ENCODE measurements at regions not wholly inside any gene's neighbourhood (a gene's known extent, or its start where the extent isn't known, plus 50 kb on each side); places are given as distances from the start of the nearest gene placed in this dataset.
"Not testable (repeated sequence)": the region's sequence is repeated elsewhere in the genome, so short reads cannot be mapped to it uniquely, and the experiment has no call there.

DNA sequence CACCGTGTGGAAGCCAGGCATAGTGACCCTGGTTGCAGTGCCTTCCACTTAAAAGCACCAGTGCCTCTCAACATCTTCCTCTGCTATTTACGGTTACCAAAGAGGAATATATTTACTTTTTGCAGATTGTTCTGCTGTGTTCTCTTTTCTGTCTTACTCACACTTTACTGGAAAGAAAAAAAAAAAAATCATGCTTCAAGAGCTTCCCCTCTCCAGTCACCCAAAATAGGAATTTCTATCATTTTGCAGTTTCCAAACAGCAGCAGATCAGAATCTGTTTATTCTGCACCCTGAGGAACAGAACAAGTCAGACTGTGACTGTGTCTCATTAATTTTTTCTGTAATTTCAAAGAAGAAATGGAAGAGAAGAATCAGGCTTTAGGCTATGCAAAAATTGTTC lies 96.1 kb downstream of the KCNJ2 start:
- WGBS: 72% methylated on average over 2 of the region's 2 CpGs
- Histone ChIP-seq H3K36me3 (ENCODE audit: insufficient read depth) (no peaks in the 10 kb centered on the region), H3K27ac (ENCODE audit: low read depth) (no peak overlapping the region), H3K4me1 (ENCODE audit: insufficient read depth) (no peaks in the 10 kb centered on the region), H3K4me3 (ENCODE audit: low read depth, low read length) (no peak overlapping the region)
- DNase-seq (ENCODE audit: extremely low spot score): no peak

DNA sequence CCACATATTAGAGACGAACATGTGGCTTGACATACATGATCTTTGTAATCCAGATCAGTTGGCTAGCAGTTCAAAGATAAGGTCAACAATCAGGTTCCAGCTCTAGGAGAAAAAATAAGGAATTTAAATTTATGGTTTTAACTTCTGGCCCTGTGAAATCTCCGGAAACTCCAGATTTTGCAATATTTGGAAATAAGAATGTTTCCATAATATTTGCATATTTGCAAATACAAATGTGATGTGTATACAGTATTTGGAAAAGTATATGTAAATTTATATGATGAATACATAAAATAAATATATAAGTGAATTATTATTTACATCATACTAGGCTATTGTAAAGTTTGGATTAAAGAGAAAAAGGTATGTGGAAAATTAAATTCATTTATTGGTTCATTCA lies 97.1 kb downstream of the KCNJ2 start:
- no peak overlapping the region for H3K4me3 ChIP-seq (ENCODE audit: low read depth, low read length)
- 69% methylated on average over 2 of the region's 2 CpGs for WGBS
- no peak for DNase-seq (ENCODE audit: extremely low spot score)
- no peak overlapping the region for H3K27ac ChIP-seq (ENCODE audit: low read depth)
- H3K4me1 ChIP-seq (ENCODE audit: insufficient read depth): no peaks in the 10 kb centered on the region
- no peaks in the 10 kb centered on the region for H3K36me3 ChIP-seq (ENCODE audit: insufficient read depth)

DNA sequence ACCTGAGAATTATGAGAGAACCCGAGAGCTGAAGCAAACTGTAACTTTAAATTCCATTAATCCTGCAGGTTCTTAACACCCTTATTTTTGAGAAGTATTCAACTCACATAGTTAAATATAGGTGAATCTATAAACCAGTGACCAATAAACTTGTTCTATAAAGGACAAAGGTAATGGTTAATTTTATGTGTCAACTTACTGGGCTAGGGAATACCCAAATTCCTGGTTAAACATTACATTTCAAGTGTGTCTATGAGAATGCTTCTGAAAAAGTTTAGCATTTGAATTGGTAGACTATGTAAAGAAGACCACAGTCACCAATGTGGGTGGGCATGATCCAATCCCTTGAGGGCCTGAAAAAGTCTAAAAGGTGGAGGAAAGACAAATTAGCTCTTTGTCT lies 99.1 kb downstream of the KCNJ2 start:
- no peak overlapping the region for H3K4me3 ChIP-seq (ENCODE audit: low read depth, low read length)
- no peaks in the 10 kb centered on the region for H3K4me1 ChIP-seq (ENCODE audit: insufficient read depth)
- no peaks in the 10 kb centered on the region for H3K36me3 ChIP-seq (ENCODE audit: insufficient read depth)
- no peak for DNase-seq (ENCODE audit: extremely low spot score)
- 88% methylated on average over 1 of the region's 1 CpG for WGBS
- H3K27ac ChIP-seq (ENCODE audit: low read depth): no peak overlapping the region

DNA sequence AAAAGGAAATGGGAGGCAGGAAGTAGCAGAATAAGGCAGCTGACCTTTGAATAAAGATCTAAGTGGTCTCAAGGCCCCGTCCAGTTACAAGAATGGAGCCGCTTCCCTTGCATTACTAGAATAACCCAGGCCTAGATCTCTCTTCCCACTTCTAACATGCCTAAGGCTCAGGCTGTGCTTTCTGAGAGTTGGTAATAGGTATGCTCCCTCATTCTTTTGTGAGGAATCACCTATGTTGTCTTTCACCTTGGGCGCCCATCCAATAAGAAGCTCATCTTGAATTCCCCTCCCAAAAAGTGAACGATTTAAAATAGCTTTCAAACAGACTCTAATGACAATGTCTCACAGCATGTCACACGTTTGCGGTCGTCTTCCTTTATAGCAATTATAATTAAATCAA lies 101.2 kb downstream of the KCNJ2 start:
- no peaks in the 10 kb centered on the region for H3K36me3 ChIP-seq (ENCODE audit: insufficient read depth)
- DNase-seq (ENCODE audit: extremely low spot score): no peak
- no peaks in the 10 kb centered on the region for H3K4me1 ChIP-seq (ENCODE audit: insufficient read depth)
- H3K4me3 ChIP-seq (ENCODE audit: low read depth, low read length): no peak overlapping the region
- WGBS: 84% methylated on average over 7 of the region's 7 CpGs
- H3K27ac ChIP-seq (ENCODE audit: low read depth): no peak overlapping the region

DNA sequence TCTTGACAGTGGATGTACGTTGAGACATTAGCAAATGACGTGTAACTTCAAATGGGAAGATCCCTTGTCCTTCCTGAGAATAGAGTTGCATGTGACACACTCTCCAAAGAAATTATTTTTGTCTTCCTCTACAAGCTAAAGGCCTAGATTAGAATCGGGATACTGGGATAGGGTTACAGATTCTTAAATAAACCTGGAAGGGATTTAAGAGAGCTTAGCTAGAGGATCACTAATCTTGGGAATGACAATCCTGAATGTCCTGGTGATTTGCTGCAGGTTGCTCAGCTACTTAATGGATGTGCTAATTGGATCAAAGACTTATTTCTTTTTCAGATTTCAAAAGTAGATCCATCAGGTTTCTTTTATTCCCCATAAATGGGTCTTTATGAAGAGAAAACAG lies 101.9 kb downstream of the KCNJ2 start:
- H3K4me3 ChIP-seq (ENCODE audit: low read depth, low read length): no peak overlapping the region
- no peak for DNase-seq (ENCODE audit: extremely low spot score)
- 57% methylated on average over 3 of the region's 3 CpGs for WGBS
- no peak overlapping the region for H3K27ac ChIP-seq (ENCODE audit: low read depth)
- H3K4me1 ChIP-seq (ENCODE audit: insufficient read depth): no peaks in the 10 kb centered on the region
- H3K36me3 ChIP-seq (ENCODE audit: insufficient read depth): no peaks in the 10 kb centered on the region

DNA sequence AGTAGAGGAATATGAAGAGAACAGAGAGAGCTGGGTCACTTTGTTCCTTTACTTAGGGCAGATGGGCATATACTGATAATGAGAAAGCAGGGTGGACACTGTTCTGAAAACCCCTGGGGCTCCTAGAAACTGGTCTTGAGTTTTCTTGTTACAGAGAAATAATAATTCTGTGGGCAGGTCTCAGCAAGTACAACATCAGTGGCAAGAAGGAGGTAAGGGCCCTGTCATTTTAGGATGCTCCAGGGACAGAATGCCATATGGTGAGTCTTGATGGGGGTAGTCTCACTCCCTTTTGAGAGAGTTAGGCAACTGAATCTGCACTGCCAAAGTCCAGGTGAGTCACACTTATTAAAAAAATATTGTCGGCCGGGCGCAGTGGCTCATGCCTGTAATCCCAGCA lies 102.3 kb downstream of the KCNJ2 start:
- DNase-seq (ENCODE audit: extremely low spot score): no peak
- H3K4me3 ChIP-seq (ENCODE audit: low read depth, low read length): no peak overlapping the region
- no peaks in the 10 kb centered on the region for H3K36me3 ChIP-seq (ENCODE audit: insufficient read depth)
- 94% methylated on average over 3 of the region's 3 CpGs for whole genome bisulfite sequencing
- no peak overlapping the region for H3K27ac ChIP-seq (ENCODE audit: low read depth)
- no peaks in the 10 kb centered on the region for H3K4me1 ChIP-seq (ENCODE audit: insufficient read depth)

DNA sequence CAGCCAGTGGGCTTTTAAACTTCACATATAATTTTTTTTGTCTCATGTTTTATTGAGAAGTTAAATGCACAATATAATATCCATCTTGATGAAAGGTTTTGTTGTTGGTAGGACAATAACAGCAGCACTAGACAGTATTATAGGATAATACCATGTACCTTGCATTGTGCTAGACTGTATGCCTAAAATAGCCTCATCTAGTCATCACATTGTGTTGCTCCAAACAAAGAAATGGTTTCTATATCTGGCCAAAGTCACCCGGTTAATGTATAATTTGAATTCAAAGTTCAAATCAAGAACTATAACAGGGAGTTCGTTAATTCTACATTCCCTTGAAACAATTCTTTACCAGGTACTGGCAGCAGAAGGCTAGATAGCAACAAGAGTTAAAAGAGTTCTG lies 104.9 kb downstream of the KCNJ2 start:
- Histone ChIP-seq H3K27ac (ENCODE audit: low read depth) (no peak overlapping the region), H3K4me3 (ENCODE audit: low read depth, low read length) (no peak overlapping the region), H3K4me1 (ENCODE audit: insufficient read depth) (no peaks in the 10 kb centered on the region), H3K36me3 (ENCODE audit: insufficient read depth) (no peaks in the 10 kb centered on the region)
- WGBS: 79% methylated on average over 2 of the region's 2 CpGs
- no peak for DNase-seq (ENCODE audit: extremely low spot score)

DNA sequence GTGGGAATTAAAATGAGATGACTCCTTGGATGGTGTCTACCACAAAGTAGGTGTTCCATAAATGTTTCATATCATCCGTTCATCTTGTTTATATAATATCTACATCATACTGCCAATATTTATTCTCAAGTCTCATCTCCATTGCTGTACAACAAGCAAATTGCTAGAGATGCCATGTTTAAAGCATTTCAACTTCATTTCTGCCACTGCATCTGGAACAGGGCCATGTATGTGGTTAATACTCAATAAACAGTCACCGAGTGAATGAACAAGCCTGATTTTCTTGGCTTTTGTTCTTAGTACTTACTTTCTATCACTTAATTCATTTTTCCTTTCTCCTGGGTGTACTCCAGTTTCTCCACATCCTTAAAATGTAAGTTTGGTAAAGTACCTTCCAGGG lies 107.6 kb downstream of the KCNJ2 start:
- no peaks in the 10 kb centered on the region for H3K36me3 ChIP-seq (ENCODE audit: insufficient read depth)
- H3K4me3 ChIP-seq (ENCODE audit: low read depth, low read length): no peak overlapping the region
- no peak for DNase-seq (ENCODE audit: extremely low spot score)
- H3K27ac ChIP-seq (ENCODE audit: low read depth): no peak overlapping the region
- WGBS: 31% methylated on average over 2 of the region's 2 CpGs
- H3K4me1 ChIP-seq (ENCODE audit: insufficient read depth): no peaks in the 10 kb centered on the region

DNA sequence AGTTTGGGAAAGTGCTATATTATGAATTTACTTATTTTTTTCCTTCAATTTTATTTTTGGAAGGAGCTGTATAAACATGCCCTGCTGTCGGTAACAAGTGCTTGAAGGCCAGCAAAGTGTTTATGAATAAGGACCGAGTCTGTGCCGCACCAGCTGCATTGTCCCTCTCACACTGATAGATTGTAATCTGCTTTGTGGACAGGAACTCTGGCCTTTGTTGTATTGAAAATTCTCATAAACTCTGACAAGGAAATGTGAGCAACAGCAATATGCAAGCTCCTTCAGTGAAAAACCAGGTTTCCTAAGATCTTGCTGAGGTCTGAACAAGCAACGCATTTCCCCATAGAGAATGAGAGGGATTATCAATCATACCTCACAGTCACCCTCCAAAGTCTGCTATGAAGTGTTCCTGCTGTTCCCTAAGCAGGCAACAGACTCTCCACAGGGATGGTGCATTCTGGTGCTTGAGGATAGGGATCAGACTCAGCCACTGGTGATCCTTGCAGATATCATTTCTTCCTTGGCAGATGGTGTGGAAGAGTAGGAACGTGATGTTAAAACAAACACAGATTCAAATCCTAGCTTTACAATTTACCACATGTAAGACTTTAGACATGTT lies 109.6 kb downstream of the KCNJ2 start:
- H3K27ac ChIP-seq (ENCODE audit: low read depth): no peak overlapping the region
- no peaks in the 10 kb centered on the region for H3K36me3 ChIP-seq (ENCODE audit: insufficient read depth)
- WGBS: 26% methylated on average over 5 of the region's 5 CpGs
- DNase-seq (ENCODE audit: extremely low spot score): peak; percentile 1
- no peaks in the 10 kb centered on the region for H3K4me1 ChIP-seq (ENCODE audit: insufficient read depth)
- no peak overlapping the region for H3K4me3 ChIP-seq (ENCODE audit: low read depth, low read length)

DNA sequence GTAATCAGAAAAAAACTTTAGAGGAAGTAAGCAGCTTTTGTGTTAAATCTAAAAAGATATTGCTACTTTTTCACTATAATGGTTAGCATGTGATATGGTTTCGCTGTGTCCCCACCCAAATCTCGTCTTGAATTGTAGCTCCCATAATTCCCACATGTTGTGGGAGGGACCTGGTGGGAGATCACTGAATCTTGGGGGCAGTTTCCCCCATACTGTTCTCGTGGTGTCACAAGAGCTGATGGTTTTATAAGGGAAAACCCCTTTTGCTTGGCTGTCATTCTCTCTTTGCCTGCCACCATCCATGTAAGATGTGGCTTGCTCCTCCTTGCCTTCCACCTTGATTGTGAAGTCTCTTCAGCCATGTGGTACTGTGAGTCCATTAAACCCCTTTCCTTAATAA lies 117.1 kb downstream of the KCNJ2 start:
- no peak overlapping the region for H3K4me3 ChIP-seq (ENCODE audit: low read depth, low read length)
- WGBS: 83% methylated on average over 3 of the region's 3 CpGs
- H3K4me1 ChIP-seq (ENCODE audit: insufficient read depth): no peaks in the 10 kb centered on the region
- H3K27ac ChIP-seq (ENCODE audit: low read depth): no peak overlapping the region
- no peaks in the 10 kb centered on the region for H3K36me3 ChIP-seq (ENCODE audit: insufficient read depth)
- DNase-seq (ENCODE audit: extremely low spot score): no peak

DNA sequence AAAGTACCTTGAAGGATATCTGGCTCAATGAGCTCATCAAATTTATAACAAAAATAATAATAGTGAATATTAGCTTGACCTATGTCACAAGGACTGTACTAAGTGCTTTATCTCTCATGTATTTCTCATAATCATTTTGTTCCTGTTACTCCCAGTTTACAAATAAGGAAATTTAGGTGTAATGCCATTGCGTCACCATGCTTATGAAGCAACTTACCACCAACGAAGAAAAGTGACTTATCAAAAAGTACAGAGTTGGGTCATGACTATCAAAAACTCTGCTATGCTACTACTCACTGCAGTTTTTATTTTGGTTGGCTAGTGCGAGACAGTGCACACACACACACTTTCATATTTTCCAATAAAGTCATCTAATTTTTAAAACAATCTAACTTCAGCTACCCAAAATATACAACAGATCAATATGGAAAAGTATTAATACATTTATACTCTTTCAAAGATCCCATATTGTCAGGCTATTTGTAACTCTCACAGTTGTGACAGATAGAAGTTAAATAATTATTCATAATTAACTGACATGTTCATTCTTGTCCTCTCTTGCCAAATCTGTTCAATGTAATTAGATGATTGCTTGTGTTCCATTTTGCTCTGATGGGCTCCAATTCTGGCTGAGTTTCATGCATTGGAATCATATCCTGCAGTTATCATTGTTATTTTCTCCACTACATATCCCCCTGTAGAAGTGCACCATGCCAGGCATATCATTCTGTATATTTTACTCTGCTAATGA lies 119.4 kb downstream of the KCNJ2 start:
- H3K4me3 ChIP-seq (ENCODE audit: low read depth, low read length): no peak overlapping the region
- WGBS: 88% methylated on average over 3 of the region's 3 CpGs
- H3K36me3 ChIP-seq (ENCODE audit: insufficient read depth): no peaks in the 10 kb centered on the region
- H3K4me1 ChIP-seq (ENCODE audit: insufficient read depth): no peaks in the 10 kb centered on the region
- no peak overlapping the region for H3K27ac ChIP-seq (ENCODE audit: low read depth)
- DNase-seq (ENCODE audit: extremely low spot score): no peak

DNA sequence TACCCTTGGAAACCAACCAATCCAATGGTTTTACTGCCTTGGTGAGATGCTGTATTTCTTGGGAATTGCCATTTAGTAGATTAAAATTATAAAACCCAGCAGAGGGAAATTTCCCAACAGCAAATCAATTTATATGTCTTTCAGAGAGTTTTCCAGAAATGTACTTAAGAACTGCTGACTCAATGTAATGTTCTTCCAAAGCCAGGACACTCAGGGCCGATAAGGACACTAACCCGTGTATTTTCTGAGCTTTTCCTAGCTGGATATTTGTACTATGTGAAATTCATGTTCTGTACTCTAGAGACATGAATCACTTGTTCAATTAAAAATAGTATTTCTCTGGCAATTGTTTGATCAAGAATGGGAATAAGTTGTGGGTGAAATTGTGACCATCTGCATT lies 121.4 kb downstream of the KCNJ2 start:
- H3K27ac ChIP-seq (ENCODE audit: low read depth): no peak overlapping the region
- no peak for DNase-seq (ENCODE audit: extremely low spot score)
- no peaks in the 10 kb centered on the region for H3K4me1 ChIP-seq (ENCODE audit: insufficient read depth)
- 79% methylated on average over 2 of the region's 2 CpGs for WGBS
- no peak overlapping the region for H3K4me3 ChIP-seq (ENCODE audit: low read depth, low read length)
- no peaks in the 10 kb centered on the region for H3K36me3 ChIP-seq (ENCODE audit: insufficient read depth)

DNA sequence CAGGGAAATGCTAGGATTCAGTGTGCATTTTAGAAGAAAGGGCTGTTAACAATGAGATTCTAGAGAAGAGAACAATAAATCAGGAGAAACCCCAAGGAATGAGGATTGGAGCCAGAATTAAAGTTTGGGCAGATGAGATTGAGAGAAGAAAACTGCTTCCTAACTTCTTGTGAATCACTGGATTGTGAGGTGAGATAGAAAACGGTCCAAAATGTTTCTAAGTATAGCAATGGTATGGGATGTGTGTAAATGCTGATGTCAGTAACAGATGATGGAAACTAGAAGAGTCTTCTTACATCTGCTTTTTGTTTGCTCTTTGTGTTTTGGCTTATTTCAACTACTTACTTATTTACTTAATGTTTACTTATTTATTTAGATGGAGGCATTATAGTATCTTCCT lies 123.0 kb downstream of the KCNJ2 start:
- Histone ChIP-seq H3K27ac (ENCODE audit: low read depth) (no peak overlapping the region), H3K4me3 (ENCODE audit: low read depth, low read length) (no peak overlapping the region), H3K4me1 (ENCODE audit: insufficient read depth) (no peaks in the 10 kb centered on the region), H3K36me3 (ENCODE audit: insufficient read depth) (no peaks in the 10 kb centered on the region)
- WGBS: 22% methylated on average over 1 of the region's 1 CpG
- DNase-seq (ENCODE audit: extremely low spot score): no peak

DNA sequence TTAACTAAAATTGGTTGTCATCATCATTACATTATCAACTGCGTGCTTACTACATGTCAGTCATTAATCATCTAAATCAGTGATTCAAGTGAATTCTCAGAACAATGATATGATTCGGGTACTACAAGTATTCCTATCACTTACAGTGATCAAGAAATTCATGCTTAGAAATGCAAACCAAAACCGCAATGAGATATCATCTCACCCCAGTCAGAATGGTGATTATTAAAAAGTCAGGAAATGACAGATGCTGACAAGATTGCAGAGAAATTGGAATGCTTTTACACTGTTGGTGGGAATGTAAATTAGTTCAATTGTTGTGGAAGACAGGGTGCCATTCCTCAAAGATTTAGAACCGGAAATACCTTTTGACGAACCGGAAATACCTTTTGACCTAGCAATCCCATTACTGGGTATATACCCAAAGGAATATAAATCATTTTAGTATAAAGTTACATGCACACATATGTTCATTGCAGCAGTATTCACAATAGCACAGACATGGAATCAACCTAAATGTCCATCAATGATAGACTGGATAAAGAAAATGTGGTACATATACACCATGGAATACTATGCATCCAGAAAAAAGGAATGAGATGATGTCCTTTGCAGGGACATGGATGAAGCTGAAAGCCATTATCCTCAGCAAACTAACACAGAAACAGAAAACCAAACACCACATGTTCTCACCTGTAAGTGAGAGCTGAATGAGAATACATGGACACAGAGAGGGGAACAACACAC lies 124.4 kb downstream of the KCNJ2 start:
- not testable (repeated sequence) for H3K4me1 ChIP-seq (ENCODE audit: insufficient read depth); H3K36me3 ChIP-seq (ENCODE audit: insufficient read depth); H3K4me3 ChIP-seq (ENCODE audit: low read depth, low read length); H3K27ac ChIP-seq (ENCODE audit: low read depth); DNase-seq (ENCODE audit: extremely low spot score)
- WGBS: 92% methylated on average over 6 of the region's 6 CpGs

Data from urinary bladder (tissue), 3 donors.